PFSK-1 (cell line): ENCODE measurements at regions not wholly inside any gene's neighbourhood (a gene's known extent, or its start where the extent isn't known, plus 50 kb on each side); places are given as distances from the start of the nearest gene placed in this dataset.

Experiments
- POLR2AphosphoS5 ChIP-seq: IDR thresholded peaks from 2 replicates; pipeline ENCODE4 v1.6.1; 2012; ENCODE audit warnings: low read depth, mild to moderate bottlenecking, control low read depth, low read length, moderate library complexity
- TAF1 ChIP-seq: IDR thresholded peaks from 2 replicates; pipeline ENCODE4 v1.6.1; 2012; ENCODE audit warnings: low read length, control low read depth, borderline replicate concordance; ENCODE audit not compliant: insufficient read depth
- TF ChIP-seq, protein P1 (sequence below), 2 experiments: IDR thresholded peaks; 2 replicates each; pipeline versions ENCODE4 v1.6.1 to v1.8.0; 2011 to 2012; ENCODE audit warnings: low read depth in 2 of 2, low read length in 2 of 2, control low read depth in 1 of 2, inconsistent platforms in 1 of 2, mild to moderate bottlenecking in 1 of 2, moderate library complexity in 1 of 2; ENCODE audit not compliant: insufficient read depth in 1 of 2

GRCh38 chr6:92469186-92469828 is 950.1 kb downstream of the EPHA7 start:
- no peak for TF ChIP-seq TAF1
- TF ChIP-seq, protein P1, sequence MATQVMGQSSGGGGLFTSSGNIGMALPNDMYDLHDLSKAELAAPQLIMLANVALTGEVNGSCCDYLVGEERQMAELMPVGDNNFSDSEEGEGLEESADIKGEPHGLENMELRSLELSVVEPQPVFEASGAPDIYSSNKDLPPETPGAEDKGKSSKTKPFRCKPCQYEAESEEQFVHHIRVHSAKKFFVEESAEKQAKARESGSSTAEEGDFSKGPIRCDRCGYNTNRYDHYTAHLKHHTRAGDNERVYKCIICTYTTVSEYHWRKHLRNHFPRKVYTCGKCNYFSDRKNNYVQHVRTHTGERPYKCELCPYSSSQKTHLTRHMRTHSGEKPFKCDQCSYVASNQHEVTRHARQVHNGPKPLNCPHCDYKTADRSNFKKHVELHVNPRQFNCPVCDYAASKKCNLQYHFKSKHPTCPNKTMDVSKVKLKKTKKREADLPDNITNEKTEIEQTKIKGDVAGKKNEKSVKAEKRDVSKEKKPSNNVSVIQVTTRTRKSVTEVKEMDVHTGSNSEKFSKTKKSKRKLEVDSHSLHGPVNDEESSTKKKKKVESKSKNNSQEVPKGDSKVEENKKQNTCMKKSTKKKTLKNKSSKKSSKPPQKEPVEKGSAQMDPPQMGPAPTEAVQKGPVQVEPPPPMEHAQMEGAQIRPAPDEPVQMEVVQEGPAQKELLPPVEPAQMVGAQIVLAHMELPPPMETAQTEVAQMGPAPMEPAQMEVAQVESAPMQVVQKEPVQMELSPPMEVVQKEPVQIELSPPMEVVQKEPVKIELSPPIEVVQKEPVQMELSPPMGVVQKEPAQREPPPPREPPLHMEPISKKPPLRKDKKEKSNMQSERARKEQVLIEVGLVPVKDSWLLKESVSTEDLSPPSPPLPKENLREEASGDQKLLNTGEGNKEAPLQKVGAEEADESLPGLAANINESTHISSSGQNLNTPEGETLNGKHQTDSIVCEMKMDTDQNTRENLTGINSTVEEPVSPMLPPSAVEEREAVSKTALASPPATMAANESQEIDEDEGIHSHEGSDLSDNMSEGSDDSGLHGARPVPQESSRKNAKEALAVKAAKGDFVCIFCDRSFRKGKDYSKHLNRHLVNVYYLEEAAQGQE (IDR thresholded peaks at IDR 0.05; ENCODE audit: insufficient read depth in 1 of 2, low read depth in 2 of 2, low read length in 2 of 2) = no peak
- no peak for TF ChIP-seq POLR2AphosphoS5
